Upper lobe of left lung (tissue), 4 donors: ENCODE measurements at regions not wholly inside any gene's neighbourhood (a gene's known extent, or its start where the extent isn't known, plus 50 kb on each side); places are given as distances from the start of the nearest gene placed in this dataset.

Source experiments
- POLR2AphosphoS5 ChIP-seq, 2 donors: sonication (generic); formaldehyde crosslinking; IDR thresholded peaks; one replicate each; pipeline ENCODE4 v1.5.1; 2017; ENCODE audit warnings: antibody characterized with exemption in 2 of 2
- TF ChIP-seq, protein P1 (sequence below), 6 experiments: fragments of 450-650 bp in 4 of 6; fragments of 200-600 bp in 2 of 6; sonication (generic) in 2 of 6; IDR thresholded peaks; one replicate each; pipeline ENCODE4 v1.5.1; 2016 to 2019; ENCODE audit warnings: antibody characterized with exemption in 6 of 6

DNA sequence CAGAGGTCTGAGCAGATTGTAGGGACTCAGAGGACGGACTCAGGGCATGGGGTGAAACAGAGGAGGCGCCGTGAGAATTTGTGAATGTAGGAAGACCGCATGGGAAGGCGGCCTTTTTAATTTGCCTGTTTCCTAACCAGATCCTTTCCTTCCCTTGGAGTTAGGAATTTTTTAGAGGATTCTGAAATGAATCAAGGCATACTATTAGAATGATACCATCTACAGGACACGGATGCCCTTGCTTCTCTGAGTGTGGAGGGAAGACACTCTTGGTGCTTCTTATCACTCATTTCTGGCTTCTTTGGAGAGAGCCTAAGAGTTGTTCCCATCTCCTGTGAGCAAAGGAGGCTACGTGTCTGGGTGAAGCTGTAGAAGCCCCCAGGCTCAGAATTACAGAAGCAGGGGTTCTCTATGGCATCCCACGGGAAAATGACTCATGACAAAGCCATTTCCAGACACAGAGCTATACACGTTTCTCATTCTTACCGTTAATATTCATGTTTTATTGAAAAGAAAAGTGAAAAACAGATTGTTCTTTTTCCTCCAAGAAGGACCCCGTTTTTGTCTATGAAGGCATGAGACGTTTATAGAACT lies 148.5 kb downstream of the EDN3 start:
- TF ChIP-seq, protein P1, sequence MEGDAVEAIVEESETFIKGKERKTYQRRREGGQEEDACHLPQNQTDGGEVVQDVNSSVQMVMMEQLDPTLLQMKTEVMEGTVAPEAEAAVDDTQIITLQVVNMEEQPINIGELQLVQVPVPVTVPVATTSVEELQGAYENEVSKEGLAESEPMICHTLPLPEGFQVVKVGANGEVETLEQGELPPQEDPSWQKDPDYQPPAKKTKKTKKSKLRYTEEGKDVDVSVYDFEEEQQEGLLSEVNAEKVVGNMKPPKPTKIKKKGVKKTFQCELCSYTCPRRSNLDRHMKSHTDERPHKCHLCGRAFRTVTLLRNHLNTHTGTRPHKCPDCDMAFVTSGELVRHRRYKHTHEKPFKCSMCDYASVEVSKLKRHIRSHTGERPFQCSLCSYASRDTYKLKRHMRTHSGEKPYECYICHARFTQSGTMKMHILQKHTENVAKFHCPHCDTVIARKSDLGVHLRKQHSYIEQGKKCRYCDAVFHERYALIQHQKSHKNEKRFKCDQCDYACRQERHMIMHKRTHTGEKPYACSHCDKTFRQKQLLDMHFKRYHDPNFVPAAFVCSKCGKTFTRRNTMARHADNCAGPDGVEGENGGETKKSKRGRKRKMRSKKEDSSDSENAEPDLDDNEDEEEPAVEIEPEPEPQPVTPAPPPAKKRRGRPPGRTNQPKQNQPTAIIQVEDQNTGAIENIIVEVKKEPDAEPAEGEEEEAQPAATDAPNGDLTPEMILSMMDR (IDR thresholded peaks at IDR 0.05), result no peak
- TF ChIP-seq POLR2AphosphoS5 (IDR thresholded peaks at IDR 0.05), result no peak
